ENCODE measurements at regions not wholly inside any gene's neighbourhood (a gene's known extent, or its start where the extent isn't known, plus 50 kb on each side); places are given as distances from the start of the nearest gene placed in this dataset.

DNA sequence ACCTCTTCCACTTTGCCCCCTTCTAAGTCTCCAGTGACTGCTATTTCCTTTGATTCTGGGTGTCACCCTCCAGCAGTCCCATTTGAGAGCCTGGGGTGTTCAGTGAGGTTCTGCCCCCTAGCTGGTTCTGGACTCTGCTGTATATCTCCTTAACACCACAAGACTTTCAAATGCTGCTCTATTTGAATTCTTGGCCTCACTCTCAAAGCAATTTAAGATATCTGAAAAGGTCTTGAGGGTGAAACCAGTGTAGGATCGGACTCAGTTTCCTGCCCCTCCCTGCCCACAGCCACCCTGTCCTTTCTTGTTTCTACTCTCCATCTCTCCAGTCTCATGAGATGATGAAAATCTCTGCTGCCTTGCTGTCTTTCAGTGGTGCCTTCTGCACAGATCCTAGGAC lies 280.9 kb downstream of the TENT4A start:
- no peak for TF ChIP-seq EZH2phosphoT487 (conservative IDR thresholded peaks at IDR 0.05; ENCODE audit: low read length)
- no peak for TF ChIP-seq CTCF (IDR thresholded peaks at IDR 0.05; ENCODE audit: insufficient read depth, low read length, poor library complexity, severe bottlenecking)

Measured in SU-DHL-6 (cell line).